ENCODE measurements at regions not wholly inside any gene's neighbourhood (a gene's known extent, or its start where the extent isn't known, plus 50 kb on each side); places are given as distances from the start of the nearest gene placed in this dataset.

GRCh38 chr7:96921231-96921630, 84.1 kb upstream of the DLX6 start (continued):
- TF ChIP-seq MYC (IDR thresholded peaks at IDR 0.05; ENCODE audit: insufficient read depth, insufficient read length, insufficient replicate concordance, low read length, severe bottlenecking): no peak
- TF ChIP-seq NFYA (IDR thresholded peaks at IDR 0.05; ENCODE audit: borderline replicate concordance, low read depth, low read length): no peak
- TF ChIP-seq PBX3 (IDR thresholded peaks at IDR 0.05; ENCODE audit: insufficient replicate concordance, low read depth, low read length): no peak
- no peak for TF ChIP-seq ZNF24 (IDR thresholded peaks at IDR 0.05)
- TF ChIP-seq CUX1 (IDR thresholded peaks at IDR 0.05; ENCODE audit: insufficient replicate concordance, low read depth, low read length): no peak
- TF ChIP-seq NFXL1 (IDR thresholded peaks at IDR 0.05; ENCODE audit: borderline replicate concordance): no peak

- no peak for FAIRE-seq
- in situ Hi-C loops (cut with MboI): no loop called here
These were observed 83.6 kb upstream of the DLX6 start for GRCh38 chr7:96921771-96922170.

More at GRCh38 chr7:96921771-96922170, 83.6 kb upstream of the DLX6 start:
- no peaks in the 10 kb centered on the region for H3K36me3 ChIP-seq (ENCODE audit: control insufficient read depth in 2 of 2, insufficient read depth in 2 of 2, low read length in 1 of 2)
- DNase-seq (ENCODE audit: low read depth, low spot score) (no peak), ATAC-seq (no peak)
- WGBS (ENCODE audit: insufficient coverage, insufficient replicate concordance, low lambda C conversion rate, missing lambda C conversion rate): 12% methylated on average over 3 of the region's 3 CpGs
- no peaks in the 10 kb centered on the region for H3K79me2 ChIP-seq (ENCODE audit: control insufficient read depth, insufficient read depth, low read length)
- ChIA-PET CTCF (no interaction called here), POLR2A (no interaction called here), SMC1A (ENCODE audit: uncharacterized antibody, unreplicated experiment) (no interaction called here), RAD21 (ENCODE audit: unreplicated experiment) (interaction anchor here (0.6 kb wide), 1 partner anchor 332 kb away, joined by 3 read pairs; no protein-coding TSS in a partner anchor)
- H3K4me3 ChIP-seq: no peak overlapping the region
- intact Hi-C loops (cut with micrococcal nuclease; ENCODE audit: unreplicated experiment): no loop called here
- no peaks in the 10 kb centered on the region for H3K27me3 ChIP-seq (replicated peaks in 1 of 2; ENCODE audit: control insufficient read depth in 2 of 2, insufficient read depth in 2 of 2, low read length in 1 of 2)
- H3K9me3 ChIP-seq (replicated peaks; ENCODE audit: control insufficient read depth, insufficient read depth, low read length): no peaks in the 10 kb centered on the region
- TF ChIP-seq ASH2L (IDR thresholded peaks at IDR 0.05; ENCODE audit: borderline replicate concordance, low read depth): no peak
- TF ChIP-seq NBN (IDR thresholded peaks at IDR 0.05): no peak
- TF ChIP-seq ATF3 (IDR thresholded peaks at IDR 0.05; ENCODE audit: borderline replicate concordance, extremely low read depth, low read depth, low read length): no peak
- no peak for TF ChIP-seq TARDBP (IDR thresholded peaks at IDR 0.05; ENCODE audit: borderline replicate concordance)
- TF ChIP-seq IRF3 (IDR thresholded peaks at IDR 0.05): no peak
- H3K4me2 ChIP-seq (ENCODE audit: control insufficient read depth, insufficient read depth): no peak overlapping the region
- no peak overlapping the region for H3K27ac ChIP-seq (ENCODE audit: control insufficient read depth, insufficient read depth)
- BruUV-seq (replicated peaks): no TSS peak
- no peak overlapping the region for H2AFZ ChIP-seq (ENCODE audit: control insufficient read depth, low read depth, low read length)
- no peaks in the 10 kb centered on the region for H3K4me1 ChIP-seq (ENCODE audit: control insufficient read depth, insufficient read depth, low read length)
- no peak overlapping the region for H3K9ac ChIP-seq (ENCODE audit: control insufficient read depth, insufficient read depth, low read length)
- no peaks in the 10 kb centered on the region for H4K20me1 ChIP-seq (ENCODE audit: control insufficient read depth, insufficient read depth)

Data from GM12878 (cell line).